H9 (cell line): ENCODE measurements at regions not wholly inside any gene's neighbourhood (a gene's known extent, or its start where the extent isn't known, plus 50 kb on each side); places are given as distances from the start of the nearest gene placed in this dataset.

Source experiments
- DNase-seq: peaks from one replicate; pipeline ENCODE4 v3.0.0-alpha.2; 2017
- H2AFZ ChIP-seq: one replicate; pipeline ENCODE4 v1.6.1; 2013; ENCODE audit warnings: mild to moderate bottlenecking, low read length, control low read depth, moderate library complexity
- H2AK5ac ChIP-seq: 2 replicates; pipeline ENCODE4 v1.6.1; 2013; ENCODE audit warnings: low read length, control low read depth, mixed read lengths; ENCODE audit not compliant: insufficient read length
- H2BK120ac ChIP-seq: one replicate; pipeline ENCODE4 v1.6.1; 2013; ENCODE audit warnings: low read depth, mild to moderate bottlenecking, low read length, control low read depth, inconsistent platforms; ENCODE audit not compliant: poor library complexity, severe bottlenecking
- H2BK12ac ChIP-seq: 2 replicates; pipeline ENCODE4 v1.6.1; 2013; ENCODE audit warnings: low read length, control low read depth, mixed read lengths, low read depth; ENCODE audit not compliant: insufficient read length
- H2BK15ac ChIP-seq: 2 replicates; pipeline ENCODE4 v1.6.1; 2013; ENCODE audit warnings: low read depth, low read length, control low read depth
- H2BK20ac ChIP-seq: one replicate; pipeline ENCODE4 v1.6.1; 2013; ENCODE audit warnings: low read depth, mild to moderate bottlenecking, low read length, control low read depth, inconsistent platforms; ENCODE audit not compliant: poor library complexity, severe bottlenecking
- H2BK5ac ChIP-seq: 2 replicates; pipeline ENCODE4 v1.6.1; 2013; ENCODE audit warnings: low read length, control low read depth, mixed read lengths; ENCODE audit not compliant: insufficient read length
- H3K14ac ChIP-seq: 2 replicates; pipeline ENCODE4 v1.6.1; 2013; ENCODE audit warnings: low read length, control low read depth; ENCODE audit not compliant: insufficient read depth
- H3K18ac ChIP-seq: 2 replicates; pipeline ENCODE4 v1.6.1; 2013; ENCODE audit warnings: low read depth, mild to moderate bottlenecking, mixed read lengths, low read length, control low read depth; ENCODE audit not compliant: insufficient read length
- H3K23ac ChIP-seq: 2 replicates; pipeline ENCODE4 v1.6.1; 2013; ENCODE audit warnings: low read length, control low read depth, mixed read lengths, low read depth; ENCODE audit not compliant: insufficient read length
- H3K23me2 ChIP-seq: 2 replicates; pipeline ENCODE4 v1.6.1; 2013; ENCODE audit warnings: low read depth, mild to moderate bottlenecking, mixed read lengths, low read length, control low read depth; ENCODE audit not compliant: insufficient read length, poor library complexity, severe bottlenecking
- H3K27ac ChIP-seq: 2 replicates; pipeline ENCODE4 v1.5.1; 2013; ENCODE audit warnings: low read length, control low read depth, mixed read lengths, low read depth; ENCODE audit not compliant: insufficient read length
- H3K27me3 ChIP-seq: 2 replicates; pipeline ENCODE4 v1.6.1; 2013; ENCODE audit warnings: low read length, control low read depth, inconsistent platforms; ENCODE audit not compliant: insufficient read depth
- H3K4ac ChIP-seq: 2 replicates; pipeline ENCODE4 v1.6.1; 2013; ENCODE audit warnings: low read depth, mild to moderate bottlenecking, control low read depth, inconsistent platforms, low read length, moderate library complexity
- H3K4me1 ChIP-seq: 2 replicates; pipeline ENCODE4 v1.6.1; 2013; ENCODE audit warnings: low read length, control low read depth, inconsistent platforms; ENCODE audit not compliant: insufficient read depth
- H3K4me2 ChIP-seq: 2 replicates; pipeline ENCODE4 v1.6.1; 2013; ENCODE audit warnings: low read length, control low read depth, mixed read lengths; ENCODE audit not compliant: insufficient read length, insufficient read depth
- H3K56ac ChIP-seq: 2 replicates; pipeline ENCODE4 v1.6.1; 2013; ENCODE audit warnings: low read depth, mild to moderate bottlenecking, mixed read lengths, low read length, control low read depth; ENCODE audit not compliant: insufficient read length
- H3K79me1 ChIP-seq: 2 replicates; pipeline ENCODE4 v1.6.1; 2013; ENCODE audit warnings: low read depth, mild to moderate bottlenecking, moderate library complexity, low read length, control low read depth, inconsistent platforms; ENCODE audit not compliant: insufficient read depth, poor library complexity, severe bottlenecking
- H3K79me2 ChIP-seq: 2 replicates; pipeline ENCODE4 v1.6.1; 2013; ENCODE audit warnings: low read length, control low read depth, inconsistent platforms; ENCODE audit not compliant: insufficient read depth
- H3K9ac ChIP-seq: 2 replicates; pipeline ENCODE4 v1.6.1; 2013; ENCODE audit warnings: low read length, control low read depth, mixed read lengths; ENCODE audit not compliant: insufficient read length; ENCODE audit errors: extremely low read depth
- H3K9me3 ChIP-seq: one replicate; pipeline ENCODE4 v1.6.1; 2013; ENCODE audit warnings: low read depth, low read length, inconsistent platforms; ENCODE audit not compliant: control insufficient read depth
- H3T11ph ChIP-seq: one replicate; pipeline ENCODE4 v1.6.1; 2013; ENCODE audit warnings: mild to moderate bottlenecking, low read length, control low read depth, inconsistent platforms
- H4K20me1 ChIP-seq: one replicate; pipeline ENCODE4 v1.6.1; 2013; ENCODE audit not compliant: control insufficient read depth, insufficient read length, insufficient read depth
- H4K5ac ChIP-seq: 2 replicates; pipeline ENCODE4 v1.6.1; 2013; ENCODE audit warnings: low read depth, mild to moderate bottlenecking, mixed read lengths, low read length, control low read depth; ENCODE audit not compliant: insufficient read length
- H4K8ac ChIP-seq: replicated peaks from 2 replicates; pipeline ENCODE4 v1.6.1; 2013; ENCODE audit warnings: low read length, control low read depth, mixed read lengths, low read depth; ENCODE audit not compliant: insufficient read length
- H4K91ac ChIP-seq: 2 replicates; pipeline ENCODE4 v1.6.1; 2013; ENCODE audit warnings: low read depth, mild to moderate bottlenecking, moderate library complexity, mixed read lengths, low read length, control low read depth; ENCODE audit not compliant: insufficient read length
- H3K27ac Mint-ChIP-seq, 3 experiments: 2 replicates in 2 of 3; 3 replicates in 1 of 3; pipeline ENCODE4 v1.8.0; 2020 to 2021; ENCODE audit warnings: mixed read lengths in 3 of 3, mild to moderate bottlenecking in 1 of 3, moderate library complexity in 1 of 3
- H3K27me3 Mint-ChIP-seq: 2 replicates; pipeline ENCODE4 v1.8.0; 2021; ENCODE audit warnings: low read depth, mild to moderate bottlenecking, moderate library complexity, mixed read lengths
- H3K36me3 Mint-ChIP-seq, 3 experiments: 2 replicates in 2 of 3; 3 replicates in 1 of 3; pipeline ENCODE4 v1.8.0; 2020 to 2021; ENCODE audit warnings: low read depth in 3 of 3, mixed read lengths in 3 of 3; ENCODE audit not compliant: insufficient read depth in 1 of 3
- H3K4me1 Mint-ChIP-seq, 2 experiments: 2 replicates each; pipeline ENCODE4 v1.8.0; 2020; ENCODE audit warnings: mixed read lengths in 2 of 2
- H3K4me3 Mint-ChIP-seq, 2 experiments: 2 replicates in 1 of 2; 3 replicates in 1 of 2; pipeline ENCODE4 v1.8.0; 2020 to 2021; ENCODE audit warnings: mild to moderate bottlenecking in 2 of 2, mixed read lengths in 2 of 2, moderate library complexity in 1 of 2
- H3K9me3 Mint-ChIP-seq, 2 experiments: 2 replicates in 1 of 2; 3 replicates in 1 of 2; pipeline ENCODE4 v1.8.0; 2020; ENCODE audit warnings: mild to moderate bottlenecking in 2 of 2, mixed read lengths in 2 of 2, moderate library complexity in 1 of 2
- WGBS: extraction: QIAGEN DNeasy Blood & Tissue Kit; methylation state at CpG from one replicate; pipeline ENCODE4 v1.1.7; 2013; ENCODE audit warnings: missing lambda C conversion rate, low lambda C conversion rate, mixed read lengths; ENCODE audit not compliant: insufficient read length; ENCODE audit errors: extremely low coverage; 5-methylcytosine and 5-hydroxymethylcytosine counted together
- TF ChIP-seq, protein P1 (sequence below): fragments of 200-600 bp; sonication (generic); conservative IDR thresholded peaks from 3 replicates; pipeline ENCODE4 v1.8.0; 2021; ENCODE audit warnings: antibody characterized with exemption, mild to moderate bottlenecking

DNA sequence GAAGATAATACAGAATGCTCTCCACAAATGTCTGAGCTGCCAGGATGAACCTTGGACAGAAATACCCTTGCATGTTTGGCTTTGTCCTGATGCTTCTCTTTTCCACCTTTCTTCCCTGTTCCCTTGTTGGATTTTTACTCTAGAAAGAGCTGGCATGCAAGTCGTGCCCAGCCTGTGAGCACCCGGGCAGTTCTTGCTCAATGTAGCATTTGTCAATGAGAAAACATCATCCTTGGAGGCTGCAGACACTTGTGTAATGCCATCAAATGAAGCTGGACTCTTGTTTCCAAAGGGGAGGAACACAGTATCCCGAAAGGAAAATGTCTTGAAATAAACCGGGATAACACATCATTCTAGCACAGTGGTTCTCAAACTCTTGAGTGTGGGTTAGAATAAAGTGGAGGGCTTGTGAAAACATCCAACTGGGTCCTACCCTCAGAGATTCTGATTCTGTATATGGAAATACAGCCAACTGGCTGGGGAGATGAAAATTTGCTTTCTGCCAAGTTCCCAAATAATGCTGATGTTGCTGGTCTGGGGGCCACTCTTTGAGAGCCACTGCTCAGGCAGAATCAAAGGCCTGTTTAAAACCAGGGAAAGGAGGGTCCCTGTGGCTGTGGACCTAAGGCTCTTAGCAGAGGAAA lies 237.2 kb downstream of the SPATA18 start:
- Histone ChIP-seq H3K9me3 (no peaks in the 10 kb centered on the region), H3K4ac (no peak overlapping the region), H2BK5ac (no peak overlapping the region), H4K91ac (no peak overlapping the region), H3K23me2 (no peaks in the 10 kb centered on the region), H3K9ac (no peak overlapping the region), H3K56ac (no peak overlapping the region), H3K4me2 (no peak overlapping the region), H3K79me1 (no peaks in the 10 kb centered on the region), H2AFZ (no peak overlapping the region), H3K79me2 (no peaks in the 10 kb centered on the region), H3T11ph (no peak overlapping the region), H3K23ac (no peak overlapping the region), H2BK15ac (no peak overlapping the region), H3K18ac (no peak overlapping the region), H3K14ac (no peak overlapping the region; the same call in 1 of the 2 replicates), H2BK12ac (no peak overlapping the region), H3K27me3 (no peaks in the 10 kb centered on the region), H4K8ac (no peak overlapping the region), H2BK120ac (no peak overlapping the region), H4K5ac (no peak overlapping the region), H3K27ac (no peak overlapping the region), H3K4me1 (no peaks in the 10 kb centered on the region), H2BK20ac (no peak overlapping the region), H2AK5ac (no peak overlapping the region), H4K20me1 (no peaks in the 10 kb centered on the region)
- Mint-ChIP-seq H3K36me3 (no peaks in the 10 kb centered on the region), H3K27ac (no peak overlapping the region), H3K27me3 (no peaks in the 10 kb centered on the region), H3K4me1 (no peaks in the 10 kb centered on the region), H3K4me3 (no peak overlapping the region), H3K9me3 (no peaks in the 10 kb centered on the region)
- TF ChIP-seq, protein P1, sequence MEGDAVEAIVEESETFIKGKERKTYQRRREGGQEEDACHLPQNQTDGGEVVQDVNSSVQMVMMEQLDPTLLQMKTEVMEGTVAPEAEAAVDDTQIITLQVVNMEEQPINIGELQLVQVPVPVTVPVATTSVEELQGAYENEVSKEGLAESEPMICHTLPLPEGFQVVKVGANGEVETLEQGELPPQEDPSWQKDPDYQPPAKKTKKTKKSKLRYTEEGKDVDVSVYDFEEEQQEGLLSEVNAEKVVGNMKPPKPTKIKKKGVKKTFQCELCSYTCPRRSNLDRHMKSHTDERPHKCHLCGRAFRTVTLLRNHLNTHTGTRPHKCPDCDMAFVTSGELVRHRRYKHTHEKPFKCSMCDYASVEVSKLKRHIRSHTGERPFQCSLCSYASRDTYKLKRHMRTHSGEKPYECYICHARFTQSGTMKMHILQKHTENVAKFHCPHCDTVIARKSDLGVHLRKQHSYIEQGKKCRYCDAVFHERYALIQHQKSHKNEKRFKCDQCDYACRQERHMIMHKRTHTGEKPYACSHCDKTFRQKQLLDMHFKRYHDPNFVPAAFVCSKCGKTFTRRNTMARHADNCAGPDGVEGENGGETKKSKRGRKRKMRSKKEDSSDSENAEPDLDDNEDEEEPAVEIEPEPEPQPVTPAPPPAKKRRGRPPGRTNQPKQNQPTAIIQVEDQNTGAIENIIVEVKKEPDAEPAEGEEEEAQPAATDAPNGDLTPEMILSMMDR = no peak
- no CpG with 5 or more reads among the region's 4 CpGs for WGBS
- DNase-seq = no peak
